ENCODE measurements at regions not wholly inside any gene's neighbourhood (a gene's known extent, or its start where the extent isn't known, plus 50 kb on each side); places are given as distances from the start of the nearest gene placed in this dataset.

- no peak for TF ChIP-seq CTCF (IDR thresholded peaks at IDR 0.05; ENCODE audit: control insufficient read depth, extremely low read depth, insufficient read depth)
- no peak for DNase-seq (ENCODE audit: low read depth)
Observed at GRCh38 chr9:107112707-107113243, 170.3 kb upstream of the RAD23B start.

GRCh38 chr9:107118863-107119624, 164.0 kb upstream of the RAD23B start:
- no peak for DNase-seq (ENCODE audit: low read depth)
- no peak for TF ChIP-seq CTCF (IDR thresholded peaks at IDR 0.05; ENCODE audit: control insufficient read depth, extremely low read depth, insufficient read depth)

More at GRCh38 chr9:107112707-107113243, 170.3 kb upstream of the RAD23B start:
- H3K4me3 ChIP-seq (ENCODE audit: low read depth, low read length): no peak overlapping the region

GRCh38 chr9:107119735-107120134, 163.3 kb upstream of the RAD23B start:
- TF ChIP-seq CTCF (IDR thresholded peaks at IDR 0.05; ENCODE audit: control insufficient read depth, extremely low read depth, insufficient read depth): no peak
- no peak for DNase-seq (ENCODE audit: low read depth)
- H3K4me3 ChIP-seq (ENCODE audit: low read depth, low read length): no peak overlapping the region

More at GRCh38 chr9:107118863-107119624, 164.0 kb upstream of the RAD23B start:
- no peak overlapping the region for H3K4me3 ChIP-seq (ENCODE audit: low read depth, low read length)

GRCh38 chr9:107123389-107123788, 159.7 kb upstream of the RAD23B start:
- no peak for TF ChIP-seq CTCF (IDR thresholded peaks at IDR 0.05; ENCODE audit: control insufficient read depth, extremely low read depth, insufficient read depth)
- H3K4me3 ChIP-seq (ENCODE audit: low read depth, low read length): no peak overlapping the region
- no peak for DNase-seq (ENCODE audit: low read depth)

GRCh38 chr9:107127608-107128007, 155.5 kb upstream of the RAD23B start:
- no peak for DNase-seq (ENCODE audit: low read depth)
- no peak overlapping the region for H3K4me3 ChIP-seq (ENCODE audit: low read depth, low read length)
- no peak for TF ChIP-seq CTCF (IDR thresholded peaks at IDR 0.05; ENCODE audit: control insufficient read depth, extremely low read depth, insufficient read depth)

- TF ChIP-seq CTCF (IDR thresholded peaks at IDR 0.05; ENCODE audit: control insufficient read depth, extremely low read depth, insufficient read depth): no peak
- DNase-seq (ENCODE audit: low read depth): no peak
- no peak overlapping the region for H3K4me3 ChIP-seq (ENCODE audit: low read depth, low read length)
Observed at GRCh38 chr9:107131108-107131799, 151.8 kb upstream of the RAD23B start.
